ENCODE measurements at regions not wholly inside any gene's neighbourhood (a gene's known extent, or its start where the extent isn't known, plus 50 kb on each side); places are given as distances from the start of the nearest gene placed in this dataset.

- ChIA-PET POLR2A (no interaction called here), CTCF (no interaction called here)
- TF ChIP-seq FOXK2 (IDR thresholded peaks at IDR 0.05) (no peak), ARNT (IDR thresholded peaks at IDR 0.05) (no peak), FOXA1 (IDR thresholded peaks at IDR 0.05) (no peak), ZNF384 (IDR thresholded peaks at IDR 0.05) (no peak), HDGF (IDR thresholded peaks at IDR 0.05; ENCODE audit: borderline replicate concordance) (no peak), TARDBP (IDR thresholded peaks at IDR 0.05) (no peak), L3MBTL2 (conservative IDR thresholded peaks at IDR 0.05) (no peak), SP1 (IDR thresholded peaks at IDR 0.05) (no peak), BHLHE40 (IDR thresholded peaks at IDR 0.05; ENCODE audit: borderline replicate concordance) (no peak)
- DNase-seq (ENCODE audit: extremely low spot score), result no peak
These were observed 96.6 kb upstream of the LSM14A start for GRCh38 chr19:34075661-34076091.

- CTCF ChIA-PET, result interaction anchor here (1.8 kb wide), 1 partner anchor 14 kb away, joined by 5 read pairs; no protein-coding TSS in a partner anchor
- no peak for DNase-seq (ENCODE audit: extremely low spot score)
- TF ChIP-seq BHLHE40 (IDR thresholded peaks at IDR 0.05; ENCODE audit: borderline replicate concordance), result no peak
- TF ChIP-seq SP1 (IDR thresholded peaks at IDR 0.05), result no peak
- TF ChIP-seq NFRKB (IDR thresholded peaks at IDR 0.05), result no peak
- TF ChIP-seq CTBP1 (IDR thresholded peaks at IDR 0.05; ENCODE audit: borderline replicate concordance), result no peak
- TF ChIP-seq ELF4 (IDR thresholded peaks at IDR 0.05), result no peak
- TF ChIP-seq HDGF (IDR thresholded peaks at IDR 0.05; ENCODE audit: borderline replicate concordance), result no peak
- TF ChIP-seq ARNT (IDR thresholded peaks at IDR 0.05), result no peak
- TF ChIP-seq FOXM1 (IDR thresholded peaks at IDR 0.05; ENCODE audit: borderline replicate concordance), result no peak
- TF ChIP-seq ZNF384 (IDR thresholded peaks at IDR 0.05), result no peak
- TF ChIP-seq TARDBP (IDR thresholded peaks at IDR 0.05), result no peak
- TF ChIP-seq L3MBTL2 (conservative IDR thresholded peaks at IDR 0.05), result no peak
- no peak for TF ChIP-seq FOXA1 (IDR thresholded peaks at IDR 0.05)
- no peak for TF ChIP-seq FOXK2 (IDR thresholded peaks at IDR 0.05)
- TF ChIP-seq SUZ12 (IDR thresholded peaks at IDR 0.05), result no peak
- no peak for TF ChIP-seq LEF1 (IDR thresholded peaks at IDR 0.05; ENCODE audit: borderline replicate concordance)
- TF ChIP-seq PKNOX1 (IDR thresholded peaks at IDR 0.05), result no peak
- POLR2A ChIA-PET, result no interaction called here
These were observed 89.8 kb upstream of the LSM14A start for GRCh38 chr19:34082289-34083077.

- no peak for DNase-seq (ENCODE audit: extremely low spot score)
- ChIA-PET POLR2A (no interaction called here), CTCF (interaction anchor here (1.5 to 2.0 kb wide), 2 partner anchors 12 to 307 kb away, joined by 4 to 5 read pairs; no protein-coding TSS in a partner anchor)
- TF ChIP-seq ARNT (IDR thresholded peaks at IDR 0.05), result no peak
- no peak for TF ChIP-seq HDGF (IDR thresholded peaks at IDR 0.05; ENCODE audit: borderline replicate concordance)
- TF ChIP-seq ELF4 (IDR thresholded peaks at IDR 0.05), result no peak
- TF ChIP-seq NFRKB (IDR thresholded peaks at IDR 0.05), result no peak
- TF ChIP-seq SUZ12 (IDR thresholded peaks at IDR 0.05), result no peak
- no peak for TF ChIP-seq FOXA1 (IDR thresholded peaks at IDR 0.05)
- no peak for TF ChIP-seq FOXM1 (IDR thresholded peaks at IDR 0.05; ENCODE audit: borderline replicate concordance)
- no peak for TF ChIP-seq L3MBTL2 (conservative IDR thresholded peaks at IDR 0.05)
- no peak for TF ChIP-seq SP1 (IDR thresholded peaks at IDR 0.05)
- TF ChIP-seq LEF1 (IDR thresholded peaks at IDR 0.05; ENCODE audit: borderline replicate concordance), result no peak
- no peak for TF ChIP-seq TARDBP (IDR thresholded peaks at IDR 0.05)
- no peak for TF ChIP-seq BHLHE40 (IDR thresholded peaks at IDR 0.05; ENCODE audit: borderline replicate concordance)
- TF ChIP-seq ZNF384 (IDR thresholded peaks at IDR 0.05), result no peak
- no peak for TF ChIP-seq CTBP1 (IDR thresholded peaks at IDR 0.05; ENCODE audit: borderline replicate concordance)
These were observed 87.7 kb upstream of the LSM14A start for GRCh38 chr19:34084396-34085145.

- DNase-seq (ENCODE audit: extremely low spot score), result no peak
- TF ChIP-seq ARNT (IDR thresholded peaks at IDR 0.05), result no peak
- TF ChIP-seq ELF4 (IDR thresholded peaks at IDR 0.05), result no peak
- TF ChIP-seq L3MBTL2 (conservative IDR thresholded peaks at IDR 0.05), result no peak
- no peak for TF ChIP-seq SP1 (IDR thresholded peaks at IDR 0.05)
- no peak for TF ChIP-seq ZNF384 (IDR thresholded peaks at IDR 0.05)
- no peak for TF ChIP-seq FOXK2 (IDR thresholded peaks at IDR 0.05)
- no peak for TF ChIP-seq FOXM1 (IDR thresholded peaks at IDR 0.05; ENCODE audit: borderline replicate concordance)
- TF ChIP-seq BHLHE40 (IDR thresholded peaks at IDR 0.05; ENCODE audit: borderline replicate concordance), result no peak
- TF ChIP-seq CTBP1 (IDR thresholded peaks at IDR 0.05; ENCODE audit: borderline replicate concordance), result no peak
- no peak for TF ChIP-seq TARDBP (IDR thresholded peaks at IDR 0.05)
- no peak for TF ChIP-seq FOXA1 (IDR thresholded peaks at IDR 0.05)
- TF ChIP-seq LEF1 (IDR thresholded peaks at IDR 0.05; ENCODE audit: borderline replicate concordance), result no peak
- CTCF ChIA-PET, result interaction anchor here (2.0 kb wide), 1 partner anchor 307 kb away, joined by 4 read pairs; no protein-coding TSS in a partner anchor
- POLR2A ChIA-PET, result no interaction called here
These were observed 87.0 kb upstream of the LSM14A start for GRCh38 chr19:34085336-34085735.

GRCh38 chr19:34088292-34088691, 84.0 kb upstream of the LSM14A start:
- CTCF ChIA-PET, result no interaction called here
- POLR2A ChIA-PET, result no interaction called here
- DNase-seq (ENCODE audit: extremely low spot score), result no peak
- TF ChIP-seq TARDBP (IDR thresholded peaks at IDR 0.05) (no peak), HDGF (IDR thresholded peaks at IDR 0.05; ENCODE audit: borderline replicate concordance) (no peak), ARNT (IDR thresholded peaks at IDR 0.05) (no peak), ZNF384 (IDR thresholded peaks at IDR 0.05) (no peak), LEF1 (IDR thresholded peaks at IDR 0.05; ENCODE audit: borderline replicate concordance) (no peak), CTBP1 (IDR thresholded peaks at IDR 0.05; ENCODE audit: borderline replicate concordance) (no peak), ELF4 (IDR thresholded peaks at IDR 0.05) (no peak), FOXA1 (IDR thresholded peaks at IDR 0.05) (no peak), SUZ12 (IDR thresholded peaks at IDR 0.05) (no peak), L3MBTL2 (conservative IDR thresholded peaks at IDR 0.05) (no peak), FOXM1 (IDR thresholded peaks at IDR 0.05; ENCODE audit: borderline replicate concordance) (no peak), BHLHE40 (IDR thresholded peaks at IDR 0.05; ENCODE audit: borderline replicate concordance) (no peak), NFRKB (IDR thresholded peaks at IDR 0.05) (no peak), SP1 (IDR thresholded peaks at IDR 0.05) (no peak), FOXK2 (IDR thresholded peaks at IDR 0.05) (no peak), PKNOX1 (IDR thresholded peaks at IDR 0.05) (no peak)

All from HEK293T (cell line).